ENCODE measurements at regions not wholly inside any gene's neighbourhood (a gene's known extent, or its start where the extent isn't known, plus 50 kb on each side); places are given as distances from the start of the nearest gene placed in this dataset.

DNA sequence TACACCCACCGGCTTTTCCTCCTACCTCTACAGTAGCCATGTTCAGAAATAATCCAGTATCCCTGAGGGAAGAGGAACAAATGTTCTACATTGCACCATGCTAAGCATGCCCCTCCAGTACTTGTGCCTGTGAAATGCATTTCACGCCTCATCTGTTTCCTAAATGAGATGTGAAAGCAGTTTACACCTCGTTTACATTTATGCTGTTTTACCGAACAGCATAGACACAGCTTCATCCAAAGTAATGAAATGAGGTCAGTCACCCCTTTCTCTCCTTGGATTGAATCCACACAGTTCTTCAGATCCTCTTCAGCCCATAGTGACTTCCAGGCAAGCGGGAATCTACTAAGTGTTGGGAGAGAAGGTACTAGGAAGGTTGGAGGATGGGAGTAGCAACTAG, 514.3 kb downstream of the PDCD6IP start:
- no peak for DNase-seq

- peak; percentile 58 for DNase-seq
These were observed 521.5 kb downstream of the PDCD6IP start for GRCh38 chr3:34319881-34320280.

DNA sequence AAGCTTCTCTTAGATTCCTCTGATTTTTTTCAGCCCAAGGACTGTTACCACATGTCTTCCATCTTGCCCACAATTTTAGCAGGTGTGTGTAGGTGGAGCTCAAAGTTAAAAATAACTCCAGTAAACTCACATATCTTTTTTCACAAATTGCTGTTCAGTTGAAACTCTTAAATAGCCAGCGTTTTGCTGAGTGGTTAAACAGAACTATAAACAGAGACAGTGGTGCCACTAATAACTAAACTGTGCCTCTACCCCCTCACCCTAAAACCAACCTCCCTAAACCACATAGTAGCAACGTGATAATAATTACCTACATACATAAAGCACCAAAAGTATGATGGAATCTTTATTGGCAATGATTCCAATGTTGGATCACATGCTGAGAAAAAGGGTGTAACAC, 525.1 kb downstream of the PDCD6IP start:
- DNase-seq: no peak

DNA sequence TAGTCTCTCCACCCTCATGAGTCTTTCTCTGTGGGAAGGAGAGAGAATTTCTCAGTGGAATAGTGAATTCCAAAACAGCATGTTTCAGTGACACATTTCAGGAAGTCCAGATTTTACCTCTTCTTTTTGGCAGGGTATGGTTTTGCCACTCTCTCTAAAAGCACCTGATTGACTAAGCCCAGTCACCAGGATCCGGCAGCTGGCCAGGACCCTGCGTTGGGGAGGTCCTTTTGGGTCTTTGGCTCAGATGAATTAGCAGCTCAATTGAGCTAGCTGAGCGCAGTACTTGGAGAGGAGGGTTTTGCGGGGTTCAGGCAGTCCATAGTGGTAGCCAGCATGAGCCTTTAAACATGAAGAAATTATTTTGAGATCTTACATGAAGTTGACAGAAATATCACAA, 548.2 kb downstream of the PDCD6IP start:
- no peak for DNase-seq

DNA sequence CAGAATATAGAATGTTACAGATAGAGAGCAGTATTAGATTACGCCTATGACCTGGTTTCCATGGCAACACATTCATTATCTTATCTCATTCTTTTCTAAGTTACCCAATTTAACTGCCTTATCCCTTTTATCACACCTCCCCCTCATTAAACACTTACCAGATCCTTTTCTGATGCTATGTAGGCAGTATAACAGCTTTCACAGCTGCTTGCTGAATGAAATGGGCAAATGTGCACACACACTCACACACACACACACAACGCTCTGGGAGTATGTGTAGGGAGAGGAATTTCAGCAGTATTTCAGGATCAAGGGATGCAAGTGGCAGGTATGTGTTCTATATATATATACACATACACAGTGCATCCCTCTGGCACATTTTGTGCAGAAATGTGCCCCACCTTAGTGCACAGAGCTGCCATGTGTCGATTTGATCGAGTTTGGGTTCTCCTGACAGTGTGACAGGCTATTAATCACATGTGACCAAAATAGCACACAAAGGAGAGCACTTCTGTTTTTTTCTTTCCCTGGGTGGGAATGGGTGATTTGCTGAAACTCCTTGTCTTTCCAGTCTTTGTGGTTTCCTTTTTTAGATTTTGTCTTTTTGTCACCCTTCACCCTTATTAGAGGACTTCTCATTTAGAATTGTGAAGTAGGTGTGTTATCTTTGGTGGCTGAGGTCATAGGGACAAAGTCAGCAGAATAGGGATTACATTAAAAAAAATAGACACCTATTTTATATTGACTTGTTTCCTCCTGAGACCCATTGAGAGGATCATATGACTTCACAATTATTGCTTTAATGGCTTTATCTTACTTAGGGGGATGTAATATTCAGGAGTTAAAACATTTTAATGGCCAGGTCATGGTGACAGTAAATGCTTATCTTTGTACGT, 553.7 kb downstream of the PDCD6IP start:
- DNase-seq: no peak

DNA sequence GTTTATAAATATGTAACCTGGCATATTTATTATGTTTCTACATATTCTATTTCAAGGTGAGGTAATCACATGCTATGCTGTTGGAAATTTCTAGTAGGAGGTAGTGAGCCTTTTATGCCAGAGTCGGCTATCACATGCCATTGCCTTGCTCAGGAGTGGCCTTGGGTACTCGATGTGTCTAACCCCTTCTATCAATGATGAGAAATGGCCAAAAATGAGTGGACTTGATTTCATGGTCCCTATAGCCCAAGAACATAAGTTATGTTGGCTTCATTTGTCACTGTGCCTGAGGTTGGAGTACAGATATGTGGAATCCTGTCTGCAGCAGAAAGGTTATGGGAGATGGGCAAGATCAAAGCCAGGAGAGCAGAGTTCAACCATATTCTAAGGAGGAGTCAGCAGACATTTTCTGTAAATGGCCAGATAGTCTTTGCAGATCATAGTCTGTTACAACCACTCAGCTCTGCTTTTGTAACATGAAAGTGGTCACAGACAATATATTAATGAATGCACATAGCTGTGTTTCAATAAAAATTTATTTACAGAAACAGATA, 554.4 kb downstream of the PDCD6IP start:
- DNase-seq: no peak

- no peak for DNase-seq
These were observed 559.0 kb downstream of the PDCD6IP start for GRCh38 chr3:34357461-34357860.

DNA sequence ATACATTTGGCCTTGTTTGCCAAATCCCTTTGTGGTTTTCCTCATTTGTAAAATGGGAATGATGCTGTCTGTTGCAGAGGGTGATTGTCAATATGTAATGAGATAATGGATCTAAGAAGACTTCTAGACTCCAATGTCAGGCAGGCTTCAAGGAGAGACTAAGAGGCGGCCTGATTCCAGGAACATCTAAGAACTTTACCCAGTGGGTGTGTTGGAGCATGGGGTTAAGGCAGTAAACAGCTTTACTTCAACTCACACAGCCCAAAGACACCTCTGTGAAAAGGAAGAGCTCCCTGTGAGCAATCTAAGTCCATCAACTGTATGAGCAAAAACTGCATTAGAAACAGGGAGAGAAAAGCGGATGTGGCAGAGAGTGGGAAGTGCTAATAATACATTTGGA, 560.6 kb downstream of the PDCD6IP start:
- DNase-seq: no peak

GRCh38 chr3:34360713-34361112, 562.3 kb downstream of the PDCD6IP start:
- no peak for DNase-seq

- DNase-seq: peak; percentile 2
These were observed 563.5 kb downstream of the PDCD6IP start for GRCh38 chr3:34361921-34362320.

GRCh38 chr3:34362910-34363309, 564.5 kb downstream of the PDCD6IP start:
- DNase-seq: no peak

- no peak for DNase-seq
These were observed 565.5 kb downstream of the PDCD6IP start for GRCh38 chr3:34363881-34364280.

GRCh38 chr3:34364335-34364734, 565.9 kb downstream of the PDCD6IP start:
- no peak for DNase-seq

- DNase-seq: no peak
These were observed 566.8 kb downstream of the PDCD6IP start for GRCh38 chr3:34365231-34365630.

DNA sequence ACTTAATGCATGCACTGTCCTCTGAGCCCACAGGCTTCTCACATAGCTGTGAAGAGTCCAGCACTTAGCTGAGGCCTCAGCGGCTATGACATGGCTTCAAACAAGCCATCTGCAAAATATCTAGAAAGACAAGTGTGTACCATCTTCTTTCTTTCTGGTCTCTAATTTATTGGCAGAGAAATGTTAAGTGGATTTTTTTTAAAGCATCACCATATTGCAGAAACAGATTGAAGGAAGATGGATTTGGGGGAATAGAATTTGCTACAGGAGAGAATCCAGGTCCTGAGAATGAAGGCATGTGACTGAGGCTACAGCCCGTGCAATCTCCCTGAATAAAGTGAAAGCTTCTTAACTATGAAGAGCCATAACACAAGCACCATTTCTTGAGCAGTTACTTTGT, 567.3 kb downstream of the PDCD6IP start:
- no peak for DNase-seq

DNA sequence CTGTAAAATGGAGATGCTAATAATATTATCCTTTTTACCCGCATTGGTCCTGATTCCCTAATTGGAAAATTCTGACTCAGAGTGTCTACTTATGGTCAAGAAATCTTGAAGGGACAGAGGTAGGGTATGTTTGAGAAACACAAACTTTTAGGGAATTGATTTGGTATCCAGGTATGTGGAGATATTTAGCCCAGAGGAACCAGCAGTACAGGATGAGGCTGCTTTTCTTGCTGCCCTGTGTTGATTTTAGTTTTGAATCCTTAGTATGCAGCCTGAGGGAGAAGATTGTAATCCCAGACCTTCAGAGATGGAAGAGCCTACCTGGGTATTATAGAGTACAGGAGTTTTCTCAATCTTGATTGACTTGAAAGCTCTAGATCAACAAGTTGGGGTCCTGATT, 569.1 kb downstream of the PDCD6IP start:
- DNase-seq: no peak

GRCh38 chr3:34374521-34374920, 576.1 kb downstream of the PDCD6IP start:
- no peak for DNase-seq

DNA sequence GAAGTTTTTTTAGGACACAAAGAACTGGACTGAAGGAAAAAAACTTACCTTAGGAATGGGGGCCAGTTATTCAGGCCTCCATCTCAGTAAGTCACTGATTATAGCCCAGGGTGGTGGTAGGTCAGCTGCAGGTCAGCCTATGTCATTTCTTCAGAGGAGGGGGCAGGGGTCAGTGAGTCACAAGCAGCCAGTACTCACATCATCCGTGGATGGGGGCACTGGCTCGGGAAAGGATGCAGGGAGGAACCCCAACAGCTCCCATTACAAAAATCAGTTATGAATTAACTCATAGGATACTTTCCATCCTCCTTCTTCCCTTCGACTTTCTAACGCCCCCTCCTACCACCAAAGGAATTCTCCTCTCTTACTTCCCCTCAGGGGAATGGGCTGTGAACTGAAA, 578.3 kb downstream of the PDCD6IP start:
- DNase-seq: no peak

- no peak for DNase-seq
These were observed 579.5 kb downstream of the PDCD6IP start for GRCh38 chr3:34377961-34378360.

DNA sequence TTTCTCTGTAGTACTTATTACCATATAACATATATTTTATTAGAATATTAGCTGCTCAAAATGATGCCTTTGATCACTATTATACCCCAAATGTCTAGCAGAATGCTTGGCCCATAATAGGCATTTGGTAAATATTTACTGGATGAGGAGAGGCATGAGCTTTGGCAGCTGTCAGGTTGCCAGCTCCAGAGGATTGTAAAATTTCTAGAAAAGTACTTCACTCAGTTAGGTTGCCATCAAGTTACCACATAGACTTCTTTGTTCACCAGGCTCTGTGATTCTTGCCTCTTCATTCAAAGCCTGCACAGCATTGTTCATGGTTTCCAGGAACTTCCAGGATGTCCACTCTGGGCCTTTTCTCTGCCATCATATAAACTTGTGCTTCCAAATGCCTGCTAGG, 582.8 kb downstream of the PDCD6IP start:
- no peak for DNase-seq

DNA sequence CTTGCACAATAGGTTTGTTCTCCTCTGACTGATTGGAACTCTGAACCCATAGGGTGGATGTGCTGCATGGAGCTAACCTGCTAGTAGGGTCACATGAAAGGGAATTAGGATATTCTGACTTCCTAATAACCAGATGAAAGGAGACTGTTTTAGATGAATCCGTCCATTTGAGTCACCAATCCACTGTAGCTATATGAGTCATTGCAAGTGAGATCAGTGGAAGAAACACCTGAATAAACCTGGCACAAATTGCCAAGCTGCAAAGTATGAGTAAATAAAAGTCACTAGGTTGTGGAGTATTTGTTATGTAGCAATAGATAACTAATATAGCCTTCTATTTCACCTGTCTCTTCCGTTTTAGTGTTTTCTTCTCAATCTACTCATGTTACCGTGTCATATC, 584.4 kb downstream of the PDCD6IP start:
- DNase-seq: no peak

DNA sequence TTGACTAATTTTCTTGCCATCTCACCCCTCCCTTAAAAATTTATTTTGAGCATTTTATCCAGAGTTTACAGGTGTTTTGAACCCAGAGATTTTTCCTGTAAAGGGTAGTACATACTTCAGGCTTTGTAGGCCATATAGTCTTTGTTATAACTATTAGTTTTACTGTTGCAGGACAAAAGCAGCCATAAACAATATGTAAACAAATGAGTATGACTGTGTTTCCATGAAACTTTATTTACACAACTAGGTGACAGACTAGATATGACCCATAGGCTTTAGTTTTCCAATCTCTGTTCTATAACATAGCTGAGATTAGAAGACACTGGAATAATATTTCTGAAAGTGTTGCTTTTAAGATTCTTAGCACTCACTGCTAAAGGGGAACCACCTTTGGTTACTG, 587.9 kb downstream of the PDCD6IP start:
- DNase-seq: no peak

DNA sequence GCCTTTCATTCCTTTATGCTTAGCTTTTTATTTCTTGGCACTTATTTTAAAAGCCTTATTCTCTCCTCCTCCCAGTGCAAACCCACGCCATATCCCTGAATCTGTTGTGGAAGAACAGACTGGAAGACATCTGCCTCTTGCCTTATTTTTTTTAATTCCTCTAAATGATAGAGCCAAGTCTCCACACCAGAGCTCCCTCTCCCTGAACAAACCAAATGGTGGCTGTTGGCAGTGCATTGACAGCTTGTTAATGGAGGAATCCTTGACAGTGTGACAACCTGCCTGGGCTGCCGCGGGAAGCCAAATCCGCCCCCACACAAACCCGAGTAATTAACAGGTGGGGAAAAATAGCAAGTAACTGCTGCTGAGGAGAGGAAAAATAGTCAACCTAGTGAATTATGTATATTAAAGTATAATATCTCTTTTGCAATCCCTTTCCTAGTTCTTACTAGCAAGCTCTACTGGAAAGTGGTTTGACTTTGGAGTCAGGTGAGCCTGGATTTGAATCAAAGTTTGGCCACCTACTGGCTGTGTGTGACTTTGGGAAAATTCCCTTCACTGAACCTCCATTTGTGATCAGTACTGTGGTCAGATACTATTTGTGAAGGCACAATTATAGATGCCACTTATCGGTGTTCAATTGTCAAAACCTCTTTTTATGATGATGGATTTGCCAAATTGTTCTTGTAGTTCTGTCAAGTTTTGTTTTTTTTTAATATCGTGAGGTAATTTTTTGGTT, 589.6 kb downstream of the PDCD6IP start:
- no peak for DNase-seq

DNA sequence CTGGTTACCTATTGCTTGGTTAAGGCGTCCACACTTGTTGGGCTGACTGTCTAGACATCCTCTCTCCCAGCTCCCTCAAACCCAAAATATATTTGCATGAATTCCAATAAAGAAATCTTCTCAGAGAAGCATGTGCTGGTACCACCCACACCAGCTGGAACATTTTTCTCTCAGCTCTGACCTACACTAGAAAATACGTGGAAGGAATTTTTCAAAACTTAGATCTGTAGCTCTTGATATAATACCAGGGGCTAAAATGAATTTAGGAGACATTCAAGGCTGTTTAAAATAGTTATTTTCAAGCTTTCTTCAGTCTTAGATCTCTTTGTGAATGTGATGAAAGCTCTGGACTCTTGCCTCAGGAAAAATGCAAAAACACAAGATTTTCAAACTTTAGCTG, 590.4 kb downstream of the PDCD6IP start:
- no peak for DNase-seq

All from hindlimb muscle (tissue), 1 donor.